DOHH2 (cell line): ENCODE measurements at regions not wholly inside any gene's neighbourhood (a gene's known extent, or its start where the extent isn't known, plus 50 kb on each side); places are given as distances from the start of the nearest gene placed in this dataset.

Source experiments
- H3F3A ChIP-seq: fragments of 200-600 bp; sonication (generic), shearing (Covaris generic); 2 replicates; pipeline ENCODE4 v1.6.0; 2016; ENCODE audit warnings: antibody characterized with exemption, mild to moderate bottlenecking; ENCODE audit not compliant: control insufficient read depth, insufficient read depth
- H3K27ac ChIP-seq: fragments of 200-600 bp; sonication (generic); 2 replicates; pipeline ENCODE4 v1.5.1; 2014; ENCODE audit warnings: low read depth, mild to moderate bottlenecking, low read length, moderate library complexity
- H3K27me3 ChIP-seq: fragments of 200-600 bp; sonication (generic); 2 replicates; pipeline ENCODE4 v1.6.1; 2014; ENCODE audit warnings: mild to moderate bottlenecking, low read length, mixed read lengths; ENCODE audit not compliant: control insufficient read depth
- H3K36me3 ChIP-seq: fragments of 200-600 bp; sonication (generic); 2 replicates; pipeline ENCODE4 v1.6.1; 2014; ENCODE audit warnings: mild to moderate bottlenecking, low read length, moderate library complexity, mixed read lengths; ENCODE audit not compliant: control insufficient read depth
- H3K4me1 ChIP-seq: fragments of 200-600 bp; sonication (generic); 2 replicates; pipeline ENCODE4 v1.6.1; 2014; ENCODE audit warnings: mild to moderate bottlenecking, low read length, mixed read lengths; ENCODE audit not compliant: control insufficient read depth
- H3K4me2 ChIP-seq: fragments of 200-600 bp; sonication (generic); 2 replicates; pipeline ENCODE4 v1.6.0; 2014; ENCODE audit warnings: mild to moderate bottlenecking, low read length, moderate library complexity
- H3K4me3 ChIP-seq: fragments of 200-600 bp; sonication (generic); 2 replicates; pipeline ENCODE4 v1.5.1; 2014; ENCODE audit warnings: mild to moderate bottlenecking, low read length, mixed read lengths
- H3K79me2 ChIP-seq: fragments of 200-600 bp; sonication (generic); 2 replicates; pipeline ENCODE4 v1.6.1; 2014; ENCODE audit warnings: mild to moderate bottlenecking, low read length, mixed read lengths; ENCODE audit not compliant: control insufficient read depth
- H3K9me2 ChIP-seq: fragments of 200-600 bp; sonication (generic); replicated peaks from 2 replicates; pipeline ENCODE4 v1.6.1; 2014; ENCODE audit warnings: mild to moderate bottlenecking, low read length, mixed read lengths; ENCODE audit not compliant: control insufficient read depth
- H3K9me3 ChIP-seq: fragments of 200-600 bp; sonication (generic); 2 replicates; pipeline ENCODE4 v1.6.1; 2014; ENCODE audit warnings: antibody characterized with exemption, low read length, mixed read lengths; ENCODE audit not compliant: control insufficient read depth, insufficient read depth
- H4K20me1 ChIP-seq: fragments of 200-600 bp; sonication (generic); 2 replicates; pipeline ENCODE4 v1.6.0; 2014; ENCODE audit warnings: low read depth, mild to moderate bottlenecking, antibody characterized with exemption, low read length, moderate library complexity; ENCODE audit not compliant: control insufficient read depth, insufficient read depth
- EZH2phosphoT487 ChIP-seq: fragments of 200-600 bp; sonication (generic); IDR thresholded peaks from 2 replicates; pipeline ENCODE4 v1.6.1; 2017; ENCODE audit warnings: borderline replicate concordance, mild to moderate bottlenecking, antibody characterized with exemption, low read length, moderate library complexity, mixed read lengths
- TF ChIP-seq, protein P1 (sequence below): fragments of 200-600 bp; sonication (generic); IDR thresholded peaks from one replicate; pipeline ENCODE4 v1.5.1; 2014; ENCODE audit warnings: antibody characterized with exemption, mild to moderate bottlenecking, low read depth, low read length; ENCODE audit not compliant: poor library complexity, severe bottlenecking

DNA sequence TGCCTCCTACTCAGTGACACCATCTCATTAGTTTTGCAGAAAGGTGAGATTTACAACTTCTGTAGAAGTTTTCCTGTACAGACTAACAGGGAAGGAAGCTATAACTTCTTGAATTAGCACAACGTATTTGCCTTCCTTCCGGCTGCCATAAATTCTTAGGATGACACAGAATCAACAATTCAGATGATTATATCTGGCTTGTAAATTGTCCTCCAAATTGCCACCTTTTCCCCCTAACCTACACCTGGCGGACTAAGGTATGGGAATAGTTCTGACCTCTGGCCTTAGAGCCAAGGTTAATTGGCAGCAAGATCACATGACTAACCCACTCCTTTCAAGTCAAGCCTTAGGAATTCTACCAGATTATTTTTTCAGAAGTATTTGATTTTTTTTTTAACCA lies 284.3 kb downstream of the LMO4 start:
- no peaks in the 10 kb centered on the region for H3K4me1 ChIP-seq
- no peaks in the 10 kb centered on the region for H3K9me2 ChIP-seq
- no peak overlapping the region for H3K27ac ChIP-seq
- H3K4me3 ChIP-seq = no peak overlapping the region
- no peaks in the 10 kb centered on the region for H4K20me1 ChIP-seq
- H3K4me2 ChIP-seq = no peak overlapping the region
- no peak for TF ChIP-seq EZH2phosphoT487
- TF ChIP-seq, protein P1, sequence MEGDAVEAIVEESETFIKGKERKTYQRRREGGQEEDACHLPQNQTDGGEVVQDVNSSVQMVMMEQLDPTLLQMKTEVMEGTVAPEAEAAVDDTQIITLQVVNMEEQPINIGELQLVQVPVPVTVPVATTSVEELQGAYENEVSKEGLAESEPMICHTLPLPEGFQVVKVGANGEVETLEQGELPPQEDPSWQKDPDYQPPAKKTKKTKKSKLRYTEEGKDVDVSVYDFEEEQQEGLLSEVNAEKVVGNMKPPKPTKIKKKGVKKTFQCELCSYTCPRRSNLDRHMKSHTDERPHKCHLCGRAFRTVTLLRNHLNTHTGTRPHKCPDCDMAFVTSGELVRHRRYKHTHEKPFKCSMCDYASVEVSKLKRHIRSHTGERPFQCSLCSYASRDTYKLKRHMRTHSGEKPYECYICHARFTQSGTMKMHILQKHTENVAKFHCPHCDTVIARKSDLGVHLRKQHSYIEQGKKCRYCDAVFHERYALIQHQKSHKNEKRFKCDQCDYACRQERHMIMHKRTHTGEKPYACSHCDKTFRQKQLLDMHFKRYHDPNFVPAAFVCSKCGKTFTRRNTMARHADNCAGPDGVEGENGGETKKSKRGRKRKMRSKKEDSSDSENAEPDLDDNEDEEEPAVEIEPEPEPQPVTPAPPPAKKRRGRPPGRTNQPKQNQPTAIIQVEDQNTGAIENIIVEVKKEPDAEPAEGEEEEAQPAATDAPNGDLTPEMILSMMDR = no peak
- H3K9me3 ChIP-seq = no peaks in the 10 kb centered on the region
- no peaks in the 10 kb centered on the region for H3K27me3 ChIP-seq
- H3F3A ChIP-seq = no peaks in the 10 kb centered on the region
- H3K36me3 ChIP-seq = no peaks in the 10 kb centered on the region
- no peaks in the 10 kb centered on the region for H3K79me2 ChIP-seq

DNA sequence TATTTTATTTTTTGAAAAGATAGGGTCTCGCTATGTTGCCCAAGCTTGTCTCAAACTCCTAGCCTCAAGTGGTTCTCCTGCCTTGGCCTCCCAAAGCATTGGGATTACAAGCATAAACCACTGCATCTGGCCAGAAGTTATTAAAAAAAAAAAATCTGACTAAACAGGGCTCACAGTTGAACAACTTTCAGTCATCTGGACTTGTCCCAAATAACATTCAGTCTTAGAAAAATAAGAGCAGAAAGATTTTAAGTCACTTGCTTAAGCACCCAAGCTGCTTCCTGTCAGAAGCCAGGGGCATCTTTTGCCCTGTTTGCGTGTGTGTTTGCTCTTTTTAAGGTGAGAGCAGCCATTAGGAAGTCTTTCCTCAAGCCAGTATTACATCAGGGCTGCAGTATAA lies 286.8 kb downstream of the LMO4 start:
- Histone ChIP-seq H4K20me1 (no peaks in the 10 kb centered on the region), H3K79me2 (no peaks in the 10 kb centered on the region), H3K36me3 (no peaks in the 10 kb centered on the region), H3F3A (no peaks in the 10 kb centered on the region), H3K9me3 (no peaks in the 10 kb centered on the region), H3K4me1 (no peaks in the 10 kb centered on the region), H3K4me2 (no peak overlapping the region), H3K9me2 (no peaks in the 10 kb centered on the region), H3K27ac (no peak overlapping the region), H3K27me3 (no peaks in the 10 kb centered on the region), H3K4me3 (no peak overlapping the region)
- TF ChIP-seq EZH2phosphoT487 = no peak
- TF ChIP-seq, protein P1 = no peak

DNA sequence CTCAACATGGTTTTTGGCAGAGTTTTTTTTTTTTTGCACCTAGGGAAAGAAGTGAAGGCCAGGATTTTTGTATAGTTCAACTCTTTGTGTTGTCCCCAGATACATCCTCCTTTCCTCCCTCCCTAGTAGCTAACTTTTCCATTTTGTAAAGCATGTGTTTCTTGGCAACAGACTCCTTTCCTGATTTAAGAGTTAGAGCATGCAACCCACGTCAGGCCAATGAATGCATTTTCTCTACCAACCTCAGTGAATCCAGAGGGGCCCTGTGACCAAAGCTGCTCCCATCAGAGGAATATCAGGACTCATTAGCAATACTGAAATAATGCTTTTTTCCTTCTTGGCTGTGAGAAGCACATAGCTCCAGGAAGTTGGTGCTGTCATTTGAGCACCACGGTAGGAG lies 287.2 kb downstream of the LMO4 start:
- H3K27me3 ChIP-seq = no peaks in the 10 kb centered on the region
- H3K9me2 ChIP-seq = no peaks in the 10 kb centered on the region
- no peaks in the 10 kb centered on the region for H4K20me1 ChIP-seq
- no peak overlapping the region for H3K4me2 ChIP-seq
- no peaks in the 10 kb centered on the region for H3K36me3 ChIP-seq
- no peak overlapping the region for H3K27ac ChIP-seq
- H3K4me3 ChIP-seq = no peak overlapping the region
- TF ChIP-seq, protein P1 = no peak
- TF ChIP-seq EZH2phosphoT487 = no peak
- no peaks in the 10 kb centered on the region for H3K4me1 ChIP-seq
- H3F3A ChIP-seq = no peaks in the 10 kb centered on the region
- H3K9me3 ChIP-seq = no peaks in the 10 kb centered on the region
- H3K79me2 ChIP-seq = no peaks in the 10 kb centered on the region

DNA sequence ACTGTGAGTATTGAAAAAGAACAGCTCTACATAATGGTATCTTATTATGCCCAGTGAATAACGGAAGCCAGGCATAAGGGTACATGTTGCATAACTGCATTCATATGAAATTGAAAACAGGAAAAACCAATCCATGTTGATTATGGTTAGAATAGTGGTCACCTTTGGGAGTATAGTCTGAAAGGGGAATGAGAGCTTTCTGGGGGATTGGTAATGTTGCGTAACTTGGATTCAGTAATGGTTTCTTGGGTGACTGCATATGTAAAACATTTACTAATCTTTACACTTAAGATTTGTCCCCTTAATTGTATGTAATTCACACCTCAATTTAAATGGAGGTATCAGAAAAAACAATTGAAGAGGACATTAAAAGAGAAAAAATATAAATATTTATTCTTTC lies 292.1 kb downstream of the LMO4 start:
- Histone ChIP-seq H3K4me2 (no peak overlapping the region), H3K9me2 (no peaks in the 10 kb centered on the region), H3K27me3 (no peaks in the 10 kb centered on the region), H3K4me3 (no peak overlapping the region), H3K9me3 (no peaks in the 10 kb centered on the region; the same call in 1 of the 2 replicates), H3K4me1 (no peaks in the 10 kb centered on the region), H3F3A (no peaks in the 10 kb centered on the region), H3K36me3 (no peaks in the 10 kb centered on the region), H3K27ac (no peak overlapping the region), H4K20me1 (no peaks in the 10 kb centered on the region), H3K79me2 (no peaks in the 10 kb centered on the region)
- TF ChIP-seq, protein P1 = no peak
- no peak for TF ChIP-seq EZH2phosphoT487
